Kidney (tissue), 13 donors: ENCODE measurements at regions not wholly inside any gene's neighbourhood (a gene's known extent, or its start where the extent isn't known, plus 50 kb on each side); places are given as distances from the start of the nearest gene placed in this dataset.

Source experiments
- DNase-seq, 5 donors: peaks; one replicate each; pipeline ENCODE4 v3.0.0-alpha.2; 2013 to 2020
- FAIRE-seq: peaks from 2 replicates; lab custom pipeline; 2012; peaks lifted over from hg19 to GRCh38; lab: Jason Lieb, UNC
- H3K27ac ChIP-seq, 2 donors: one replicate each; pipeline ENCODE4 v1.7.0; 2013; ENCODE audit warnings: low read depth in 2 of 2, low read length in 2 of 2, inconsistent platforms in 1 of 2
- H3K27me3 ChIP-seq: one replicate; pipeline ENCODE4 v1.7.1; 2013; ENCODE audit warnings: low read length, inconsistent platforms; ENCODE audit not compliant: control insufficient read depth, insufficient read depth
- H3K36me3 ChIP-seq, 3 donors: one replicate each; pipeline versions ENCODE4 v1.7.0 to v1.7.1; 2013; ENCODE audit warnings: low read length in 3 of 3, control low read depth in 1 of 3, inconsistent platforms in 1 of 3; ENCODE audit not compliant: insufficient read depth in 3 of 3, control insufficient read depth in 2 of 3
- H3K4me1 ChIP-seq, 3 donors: one replicate each; pipeline versions ENCODE4 v1.7.0 to v1.7.1; 2013; ENCODE audit warnings: low read length in 3 of 3, inconsistent platforms in 1 of 3, low read depth in 1 of 3; ENCODE audit not compliant: control insufficient read depth in 2 of 3, insufficient read depth in 2 of 3
- H3K4me3 ChIP-seq, 3 donors: one replicate each; pipeline versions ENCODE4 v1.7.0 to v1.8.1; 2013; ENCODE audit warnings: low read length in 3 of 3, control low read depth in 1 of 3, inconsistent platforms in 1 of 3
- H3K9ac ChIP-seq, 3 donors: one replicate each; pipeline versions ENCODE4 v1.7.0 to v1.7.1; 2013; ENCODE audit warnings: low read length in 3 of 3, control low read depth in 1 of 3, inconsistent platforms in 1 of 3
- H3K9me3 ChIP-seq, 3 donors: one replicate each; pipeline versions ENCODE4 v1.7.0 to v1.7.1; 2013; ENCODE audit warnings: low read length in 3 of 3, control low read depth in 1 of 3, inconsistent platforms in 1 of 3; ENCODE audit not compliant: control insufficient read depth in 2 of 3, insufficient read depth in 1 of 3
- CTCF ChIP-seq: IDR thresholded peaks from 3 replicates; pipeline ENCODE4 v1.5.1; 2012; ENCODE audit warnings: mild to moderate bottlenecking, moderate library complexity, borderline replicate concordance; ENCODE audit not compliant: insufficient read depth; ENCODE audit errors: extremely low read depth
- intact Hi-C: fragments of 100-400 bp; cut with DNase I; formaldehyde crosslinking; loops from one replicate; pipeline ENCODE4 v1.11.1; 2022
- donor health status: control.
- donor health status: control.
- donor health status: control.
- donor health status: control.
- donor health status: control.
- donor health status: DM: yes; HTN: yes; CAD: no.
- donor health status: Normal renal cell carcinoma (clear cell type).

GRCh38 chr2:13089971-13090370 is 373.2 kb downstream of the TRIB2 start:
- no peaks in the 10 kb centered on the region for H3K4me1 ChIP-seq
- intact Hi-C loops, result no loop called here
- FAIRE-seq, result no peak
- no peaks in the 10 kb centered on the region for H3K36me3 ChIP-seq
- no peak for TF ChIP-seq CTCF
- H3K27me3 ChIP-seq, result no peaks in the 10 kb centered on the region
- H3K9me3 ChIP-seq, result no peaks in the 10 kb centered on the region
- no peak overlapping the region for H3K4me3 ChIP-seq
- no peak for DNase-seq
- H3K27ac ChIP-seq, result no peak overlapping the region
- no peak overlapping the region for H3K9ac ChIP-seq

- Histone ChIP-seq H3K4me3 (no peak overlapping the region), H3K36me3 (no peaks in the 10 kb centered on the region), H3K9me3 (no peaks in the 10 kb centered on the region), H3K27me3 (no peaks in the 10 kb centered on the region), H3K9ac (no peak overlapping the region), H3K4me1 (no peaks in the 10 kb centered on the region), H3K27ac (no peak overlapping the region)
- TF ChIP-seq CTCF, result no peak
- DNase-seq, result no peak
- intact Hi-C loops, result no loop called here
- FAIRE-seq, result no peak
Measured at GRCh38 chr2:13091455-13091854, 374.7 kb downstream of the TRIB2 start.

GRCh38 chr2:13091861-13092378 is 375.2 kb downstream of the TRIB2 start:
- no peak overlapping the region for H3K27ac ChIP-seq
- DNase-seq, result no peak

More at GRCh38 chr2:13091861-13092378, 375.2 kb downstream of the TRIB2 start:
- intact Hi-C loops, result no loop called here
- Histone ChIP-seq H3K36me3 (no peaks in the 10 kb centered on the region), H3K9me3 (no peaks in the 10 kb centered on the region), H3K9ac (no peak overlapping the region), H3K4me1 (no peaks in the 10 kb centered on the region), H3K4me3 (no peak overlapping the region), H3K27me3 (no peaks in the 10 kb centered on the region)
- FAIRE-seq, result no peak
- no peak for TF ChIP-seq CTCF
